HG02943 (cell line): ENCODE measurements at regions not wholly inside any gene's neighbourhood (a gene's known extent, or its start where the extent isn't known, plus 50 kb on each side); places are given as distances from the start of the nearest gene placed in this dataset.
"Not testable (repeated sequence)": the region's sequence is repeated elsewhere in the genome, so short reads cannot be mapped to it uniquely, and the experiment has no call there.

Experiments
- ATAC-seq: cut with Tn5 transposase; IDR thresholded peaks from one replicate; pipeline ENCODE4 v1.9.1; 2021; ENCODE audit warnings: mild to moderate bottlenecking, low read depth, moderate library complexity; ENCODE audit not compliant: unreplicated experiment

- no peak for ATAC-seq
These were observed 55.1 kb downstream of the TTC6 start for GRCh38 chr14:37650356-37651037.

GRCh38 chr14:37652042-37652441 is 56.6 kb downstream of the TTC6 start:
- ATAC-seq, result no peak

- ATAC-seq, result no peak
These were observed 60.0 kb downstream of the TTC6 start for GRCh38 chr14:37655418-37655817.

GRCh38 chr14:37658156-37658555 is 62.7 kb downstream of the TTC6 start:
- ATAC-seq, result no peak

GRCh38 chr14:37663498-37663897 is 68.1 kb downstream of the TTC6 start:
- ATAC-seq, result no peak

GRCh38 chr14:37665479-37665878 is 70.0 kb downstream of the TTC6 start:
- ATAC-seq, result no peak

- no peak for ATAC-seq
These were observed 70.5 kb downstream of the TTC6 start for GRCh38 chr14:37665951-37666350.

GRCh38 chr14:37668646-37669045 is 73.2 kb downstream of the TTC6 start:
- ATAC-seq, result no peak

- no peak for ATAC-seq
These were observed 73.8 kb downstream of the TTC6 start for GRCh38 chr14:37669242-37669641.

- no peak for ATAC-seq
These were observed 78.0 kb downstream of the TTC6 start for GRCh38 chr14:37673439-37673838.

GRCh38 chr14:37678916-37679315 is 83.5 kb downstream of the TTC6 start:
- ATAC-seq, result no peak

GRCh38 chr14:37681486-37681885 is 86.1 kb downstream of the TTC6 start:
- ATAC-seq, result no peak

- not testable (repeated sequence) for ATAC-seq
These were observed 97.3 kb downstream of the TTC6 start for GRCh38 chr14:37692680-37693079.

GRCh38 chr14:37693420-37693819 is 98.0 kb downstream of the TTC6 start:
- not testable (repeated sequence) for ATAC-seq

GRCh38 chr14:37695866-37696265 is 100.4 kb downstream of the TTC6 start:
- ATAC-seq, result no peak

- ATAC-seq, result no peak
These were observed 102.2 kb downstream of the TTC6 start for GRCh38 chr14:37697489-37698121.

GRCh38 chr14:37698840-37699777 is 103.7 kb downstream of the TTC6 start:
- ATAC-seq, result no peak

GRCh38 chr14:37707716-37708115 is 112.3 kb downstream of the TTC6 start:
- ATAC-seq, result no peak

GRCh38 chr14:37708481-37708880 is 113.1 kb downstream of the TTC6 start:
- no peak for ATAC-seq

- no peak for ATAC-seq
These were observed 114.2 kb downstream of the TTC6 start for GRCh38 chr14:37709419-37710195.
